Natural killer cell (primary cell): ENCODE measurements at regions not wholly inside any gene's neighbourhood (a gene's known extent, or its start where the extent isn't known, plus 50 kb on each side); places are given as distances from the start of the nearest gene placed in this dataset.
"Not testable (repeated sequence)": the region's sequence is repeated elsewhere in the genome, so short reads cannot be mapped to it uniquely, and the experiment has no call there.

Experiments used
- ATAC-seq, 3 donors: fragments of 150-1000 bp in 2 of 3; fragments of 200-7000 bp in 1 of 3; cut with Tn5 transposase; 1 replicate in 1 of 3; 2 replicates in 2 of 3; pipeline ENCODE4 v1.10.0; 2021; ENCODE audit warnings: mild to moderate bottlenecking in 2 of 3, moderate library complexity in 2 of 3
- DNase-seq, 2 donors: peaks; one replicate each; pipeline versions ENCODE4 v3.0.0 to v3.0.0-alpha.2; 2013 to 2021; ENCODE audit warnings: mixed read lengths in 1 of 2
- H3K27ac ChIP-seq: one replicate; pipeline ENCODE4 v1.5.1; 2013; ENCODE audit warnings: mild to moderate bottlenecking, low read length
- H3K27me3 ChIP-seq: one replicate; pipeline ENCODE4 v1.6.1; 2013; ENCODE audit warnings: low read length; ENCODE audit not compliant: control insufficient read depth, insufficient read depth
- H3K36me3 ChIP-seq: one replicate; pipeline ENCODE4 v1.6.1; 2013; ENCODE audit warnings: low read length; ENCODE audit not compliant: control insufficient read depth, insufficient read depth
- H3K4me1 ChIP-seq: one replicate; pipeline ENCODE4 v1.6.1; 2013; ENCODE audit warnings: low read length; ENCODE audit not compliant: control insufficient read depth, insufficient read depth
- H3K4me3 ChIP-seq: one replicate; pipeline ENCODE4 v1.5.1; 2013; ENCODE audit warnings: low read length
- H3K9me3 ChIP-seq: one replicate; pipeline ENCODE4 v1.6.1; 2013; ENCODE audit warnings: low read length; ENCODE audit not compliant: control insufficient read depth, insufficient read depth
- H3K27ac Mint-ChIP-seq, 2 donors: one replicate each; pipeline ENCODE4 v1.8.0; 2022; ENCODE audit warnings: mild to moderate bottlenecking in 2 of 2, mixed read lengths in 2 of 2, moderate library complexity in 1 of 2
- H3K27me3 Mint-ChIP-seq, 2 donors: one replicate each; pipeline ENCODE4 v1.8.0; 2022; ENCODE audit warnings: low read depth in 2 of 2, mixed read lengths in 2 of 2
- H3K36me3 Mint-ChIP-seq: one replicate; pipeline ENCODE4 v1.8.0; 2022; ENCODE audit warnings: mixed read lengths
- H3K4me1 Mint-ChIP-seq, 2 donors: one replicate each; pipeline ENCODE4 v1.8.0; 2022; ENCODE audit warnings: mixed read lengths in 2 of 2
- H3K4me3 Mint-ChIP-seq: one replicate; pipeline ENCODE4 v1.8.0; 2022; ENCODE audit warnings: mild to moderate bottlenecking, moderate library complexity, mixed read lengths
- H3K9me3 Mint-ChIP-seq, 2 donors: one replicate each; pipeline ENCODE4 v1.8.0; 2022; ENCODE audit warnings: mixed read lengths in 2 of 2
- CTCF ChIP-seq: fragments of 200-600 bp; IDR thresholded peaks from one replicate; pipeline ENCODE4 v1.8.0; 2022; ENCODE audit warnings: antibody characterized with exemption
- WGBS: methylation state at CpG from one replicate; pipeline ENCODE4 v1.1.7; 2013; ENCODE audit warnings: missing lambda C conversion rate; ENCODE audit not compliant: insufficient coverage; 5-methylcytosine and 5-hydroxymethylcytosine counted together
- intact Hi-C: fragments of 100-400 bp; cut with micrococcal nuclease; formaldehyde crosslinking; loops from one replicate; pipeline ENCODE4 v1.14.2; 2022

DNA sequence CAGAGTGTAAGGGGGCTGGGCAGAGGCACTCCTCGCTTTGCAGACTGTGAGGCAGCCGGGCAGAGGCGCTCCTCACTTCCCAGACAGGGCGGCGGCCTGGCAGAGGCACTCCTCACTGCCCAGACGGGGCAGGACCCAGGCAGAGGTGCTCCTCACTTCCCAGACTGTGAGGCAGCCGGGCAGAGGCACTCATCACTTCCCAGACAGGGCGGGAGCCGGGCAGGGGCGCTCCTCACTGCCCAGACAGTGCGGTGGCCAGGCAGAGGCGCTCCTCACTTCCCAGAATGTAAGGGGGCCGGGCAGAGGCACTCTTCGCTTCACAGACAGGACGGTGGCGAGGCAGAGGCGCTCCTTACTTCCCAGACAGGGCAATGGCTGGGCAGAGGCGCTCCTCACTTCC, 442.5 kb downstream of the SPATA31D1 start:
- no peak overlapping the region for H3K4me3 Mint-ChIP-seq
- no peak for DNase-seq
- no peak for TF ChIP-seq CTCF
- H3K4me1 Mint-ChIP-seq: no peaks in the 10 kb centered on the region
- H3K27me3 Mint-ChIP-seq: no peaks in the 10 kb centered on the region
- peaks cover 5% of the 10 kb centered on the region for H3K9me3 ChIP-seq
- no peaks in the 10 kb centered on the region for H3K36me3 ChIP-seq
- no peak overlapping the region for H3K27ac ChIP-seq
- no peaks in the 10 kb centered on the region for H3K36me3 Mint-ChIP-seq
- H3K4me1 ChIP-seq: no peaks in the 10 kb centered on the region
- peaks cover 3 to 5% of the 10 kb centered on the region in 2 donors for H3K9me3 Mint-ChIP-seq
- no peak overlapping the region for H3K4me3 ChIP-seq
- no peaks in the 10 kb centered on the region for H3K27me3 ChIP-seq
- intact Hi-C loops: no loop called here
- WGBS: 86% methylated on average over 18 of the region's 18 CpGs
- H3K27ac Mint-ChIP-seq: no peak overlapping the region
- ATAC-seq: no peak

- H3K4me1 Mint-ChIP-seq, H3K36me3 ChIP-seq, H3K9me3 Mint-ChIP-seq, H3K27ac Mint-ChIP-seq, DNase-seq, H3K27me3 ChIP-seq, H3K36me3 Mint-ChIP-seq, H3K27me3 Mint-ChIP-seq, intact Hi-C loops, H3K4me3 ChIP-seq, ATAC-seq, H3K4me3 Mint-ChIP-seq, H3K27ac ChIP-seq, H3K4me1 ChIP-seq, H3K9me3 ChIP-seq: not testable (repeated sequence)
- 93% methylated on average over 15 of the region's 15 CpGs for WGBS
Observed at GRCh38 chr9:82433290-82433931, 444.8 kb downstream of the SPATA31D1 start.

DNA sequence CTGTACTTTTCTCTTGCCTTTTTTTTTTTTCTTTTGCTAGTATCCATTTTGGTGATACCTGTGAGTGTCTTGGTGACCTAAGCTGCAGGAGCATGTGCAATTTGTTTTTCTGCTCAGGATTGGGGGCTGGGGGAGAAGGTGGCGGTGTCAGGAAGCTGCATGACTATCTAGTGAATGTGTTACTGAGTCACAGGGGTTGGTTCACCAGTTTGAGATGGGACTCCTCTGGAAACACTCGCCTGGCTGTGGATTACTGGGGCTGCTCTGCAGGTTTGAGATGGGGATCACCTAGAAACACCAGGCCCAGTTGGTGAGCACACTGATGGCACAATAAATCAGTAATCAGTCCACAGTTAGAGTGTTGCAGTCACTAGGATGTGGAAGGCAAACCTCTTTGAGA, 447.9 kb downstream of the SPATA31D1 start:
- no peak for DNase-seq
- Mint-ChIP-seq H3K9me3 (peaks cover 12 to 14% of the 10 kb centered on the region in 2 donors), H3K4me1 (no peaks in the 10 kb centered on the region), H3K36me3 (peaks cover 9% of the 10 kb centered on the region), H3K27me3 (no peaks in the 10 kb centered on the region), H3K4me3 (no peak overlapping the region), H3K27ac (no peak overlapping the region)
- ATAC-seq: no peak
- no peaks in the 10 kb centered on the region for H3K36me3 ChIP-seq
- H3K4me1 ChIP-seq: no peaks in the 10 kb centered on the region
- no peak for TF ChIP-seq CTCF
- no peaks in the 10 kb centered on the region for H3K27me3 ChIP-seq
- H3K27ac ChIP-seq: no peak overlapping the region
- no peak overlapping the region for H3K4me3 ChIP-seq
- intact Hi-C loops: no loop called here
- peaks cover 11% of the 10 kb centered on the region for H3K9me3 ChIP-seq
- 80% methylated on average over 2 of the region's 2 CpGs for WGBS

- H3K27ac ChIP-seq, H3K27me3 ChIP-seq, H3K4me3 Mint-ChIP-seq, ATAC-seq, H3K36me3 ChIP-seq, H3K4me3 ChIP-seq, H3K27me3 Mint-ChIP-seq, H3K27ac Mint-ChIP-seq, intact Hi-C loops, H3K4me1 ChIP-seq, H3K4me1 Mint-ChIP-seq, DNase-seq, H3K36me3 Mint-ChIP-seq: not testable (repeated sequence)
- H3K9me3 ChIP-seq: peaks cover 11% of the 10 kb centered on the region
- WGBS: 93% methylated on average over 3 of the region's 3 CpGs
- H3K9me3 Mint-ChIP-seq: peaks cover 12 to 18% of the 10 kb centered on the region in 2 donors
Observed at GRCh38 chr9:82437183-82437582, 448.6 kb downstream of the SPATA31D1 start.
